Transverse colon (tissue), 3 donors: ENCODE measurements at regions not wholly inside any gene's neighbourhood (a gene's known extent, or its start where the extent isn't known, plus 50 kb on each side); places are given as distances from the start of the nearest gene placed in this dataset.

Source experiments
- POLR2A ChIP-seq: fragments of 450-650 bp; IDR thresholded peaks from one replicate; pipeline ENCODE4 v1.6.1; 2016; ENCODE audit warnings: antibody characterized with exemption, mild to moderate bottlenecking, moderate library complexity
- TF ChIP-seq, protein P1 (sequence below), 5 experiments: fragments of 200-600 bp in 3 of 5; fragments of 450-650 bp in 2 of 5; sonication (generic) in 3 of 5; IDR thresholded peaks; 1 replicate in 2 of 5; 2 replicates in 3 of 5; pipeline ENCODE4 v1.5.1; 2016 to 2017; ENCODE audit warnings: antibody characterized with exemption in 5 of 5, inconsistent platforms in 3 of 5, mild to moderate bottlenecking in 2 of 5, moderate library complexity in 1 of 5

DNA sequence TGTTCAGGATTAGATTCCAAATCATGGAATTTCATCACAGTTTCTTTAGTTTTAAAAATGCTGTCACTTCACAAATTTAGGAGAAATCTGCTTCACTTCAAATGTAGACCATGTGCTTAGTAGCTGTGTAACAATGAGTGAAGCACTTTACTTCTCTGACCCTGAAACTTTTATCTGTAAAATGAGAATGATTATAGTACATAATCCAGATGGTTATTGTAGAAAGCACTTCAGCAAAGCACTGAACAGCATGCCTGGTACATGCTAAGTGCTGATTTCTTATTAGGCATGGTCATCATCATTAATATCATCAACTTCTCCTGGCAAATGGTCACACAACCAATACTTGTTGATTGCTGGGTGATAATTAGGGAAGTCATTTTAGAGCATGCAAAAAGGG, 705.0 kb downstream of the EPHA7 start:
- TF ChIP-seq, protein P1, sequence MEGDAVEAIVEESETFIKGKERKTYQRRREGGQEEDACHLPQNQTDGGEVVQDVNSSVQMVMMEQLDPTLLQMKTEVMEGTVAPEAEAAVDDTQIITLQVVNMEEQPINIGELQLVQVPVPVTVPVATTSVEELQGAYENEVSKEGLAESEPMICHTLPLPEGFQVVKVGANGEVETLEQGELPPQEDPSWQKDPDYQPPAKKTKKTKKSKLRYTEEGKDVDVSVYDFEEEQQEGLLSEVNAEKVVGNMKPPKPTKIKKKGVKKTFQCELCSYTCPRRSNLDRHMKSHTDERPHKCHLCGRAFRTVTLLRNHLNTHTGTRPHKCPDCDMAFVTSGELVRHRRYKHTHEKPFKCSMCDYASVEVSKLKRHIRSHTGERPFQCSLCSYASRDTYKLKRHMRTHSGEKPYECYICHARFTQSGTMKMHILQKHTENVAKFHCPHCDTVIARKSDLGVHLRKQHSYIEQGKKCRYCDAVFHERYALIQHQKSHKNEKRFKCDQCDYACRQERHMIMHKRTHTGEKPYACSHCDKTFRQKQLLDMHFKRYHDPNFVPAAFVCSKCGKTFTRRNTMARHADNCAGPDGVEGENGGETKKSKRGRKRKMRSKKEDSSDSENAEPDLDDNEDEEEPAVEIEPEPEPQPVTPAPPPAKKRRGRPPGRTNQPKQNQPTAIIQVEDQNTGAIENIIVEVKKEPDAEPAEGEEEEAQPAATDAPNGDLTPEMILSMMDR (IDR thresholded peaks at IDR 0.05) = no peak
- TF ChIP-seq POLR2A = no peak
